NCI-H1092 treated with DMSO at 0.1 percent for 48 hours (cell line): ENCODE measurements at regions not wholly inside any gene's neighbourhood (a gene's known extent, or its start where the extent isn't known, plus 50 kb on each side); places are given as distances from the start of the nearest gene placed in this dataset.

Experiments used
- DNase-seq: peaks from one replicate; lab custom pipeline; 2025; lab: John Stamatoyannopoulos, UW

DNA sequence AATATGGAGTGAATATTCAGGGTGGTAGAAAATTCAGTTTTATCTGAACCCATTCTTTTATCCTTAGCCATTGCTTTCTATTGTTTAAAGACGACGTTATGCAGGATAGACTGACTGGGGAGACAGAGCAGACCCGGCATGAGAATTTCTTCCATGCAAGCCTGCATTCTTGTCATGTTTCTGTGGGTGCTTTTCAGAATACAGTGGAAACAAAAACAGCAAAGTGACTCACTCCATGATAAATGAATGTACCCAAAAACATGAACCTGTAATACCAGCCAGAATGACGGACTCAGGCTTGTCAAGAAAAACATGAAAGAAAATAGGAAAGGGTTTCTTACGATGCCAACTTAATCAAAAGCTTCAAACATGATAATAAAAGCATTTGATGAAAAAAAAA, 924.0 kb downstream of the EFNB2 start:
- no peak for DNase-seq

DNA sequence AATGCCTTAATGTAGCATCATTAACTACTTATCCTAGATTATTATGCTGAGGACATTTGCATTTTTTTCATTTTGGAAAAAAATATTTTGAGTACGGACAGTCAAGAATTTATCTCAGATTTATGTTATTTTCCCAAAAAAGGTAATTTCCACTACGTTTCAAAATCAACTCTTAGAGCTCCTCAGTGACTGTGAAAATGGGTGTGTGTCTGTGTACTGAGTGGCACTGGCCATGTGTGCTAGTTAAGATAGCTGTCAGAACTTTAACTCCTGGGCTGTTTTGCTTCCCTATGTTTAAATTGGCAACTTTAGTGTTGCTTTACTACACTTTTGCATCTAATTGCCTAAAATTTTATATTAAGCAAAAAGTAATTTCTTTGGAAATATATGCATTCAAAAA, 927.4 kb downstream of the EFNB2 start:
- no peak for DNase-seq

DNA sequence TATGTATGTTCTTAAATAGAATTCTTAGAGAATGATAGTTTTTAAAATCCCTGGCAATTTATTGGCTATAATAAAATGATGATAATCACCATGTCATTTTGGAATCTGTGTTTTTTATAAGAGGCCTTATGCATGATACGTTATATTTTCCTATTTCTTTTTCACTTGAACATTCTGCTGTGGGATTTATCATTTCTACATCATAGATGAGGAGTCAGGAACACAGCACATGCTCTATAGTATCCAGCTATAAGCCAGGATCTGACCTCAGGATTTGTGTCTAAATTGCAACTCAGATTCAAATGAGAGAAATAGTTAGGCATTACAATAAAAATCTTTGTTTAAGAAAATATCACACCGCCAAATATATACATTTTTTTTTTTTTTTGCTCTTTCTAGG, 928.0 kb downstream of the EFNB2 start:
- no peak for DNase-seq

DNA sequence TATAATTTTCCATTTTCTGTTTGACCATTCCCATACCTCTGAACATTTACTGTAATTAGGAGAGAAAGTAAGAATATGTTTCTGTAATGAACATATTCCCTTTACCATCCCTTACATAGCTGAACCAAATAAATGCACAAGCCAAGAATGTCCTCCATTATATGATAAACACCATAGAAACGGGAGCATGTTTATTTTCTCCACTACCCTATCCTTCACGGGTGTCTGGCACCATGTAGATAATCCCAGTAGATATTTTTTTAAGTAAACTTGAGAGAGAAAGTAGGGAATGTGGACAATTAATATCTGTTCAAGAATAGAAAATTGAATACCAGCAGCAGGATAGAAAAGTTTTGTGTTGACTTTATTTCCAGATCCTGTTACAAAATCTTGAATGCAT, 928.4 kb downstream of the EFNB2 start:
- no peak for DNase-seq

DNA sequence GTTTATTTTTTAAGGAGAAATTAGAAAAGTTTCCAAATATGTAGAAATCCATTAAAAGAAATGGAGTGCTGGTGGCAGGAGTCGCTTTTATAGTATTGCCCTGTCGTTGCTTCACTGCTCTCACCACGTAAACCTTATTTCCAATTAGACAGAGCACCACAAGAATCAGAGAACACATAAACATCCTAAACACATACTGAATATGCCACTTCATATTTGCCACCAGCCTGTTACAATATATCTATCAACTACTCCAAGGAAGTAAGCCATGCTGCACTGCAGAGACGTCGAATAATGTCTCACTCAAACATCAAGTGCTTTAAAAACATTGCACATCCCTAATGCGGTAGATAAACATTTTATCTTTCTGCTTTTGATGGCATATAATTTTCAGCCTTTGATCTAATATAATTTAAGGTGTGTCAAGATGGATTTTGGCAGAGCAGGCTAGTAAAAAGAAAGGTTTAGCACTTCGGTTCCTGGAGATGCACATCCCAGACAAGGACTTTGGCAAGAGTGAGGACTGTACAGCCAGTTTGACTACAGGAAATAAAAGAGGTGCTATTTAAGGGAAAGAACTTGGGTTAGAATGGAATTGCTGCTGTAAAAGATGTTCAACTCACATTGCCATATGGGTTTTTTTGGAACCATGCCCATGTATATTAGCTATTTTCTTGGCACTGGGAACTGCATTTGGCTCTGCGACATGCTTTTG, 932.3 kb downstream of the EFNB2 start:
- peak; percentile 22 for DNase-seq

DNA sequence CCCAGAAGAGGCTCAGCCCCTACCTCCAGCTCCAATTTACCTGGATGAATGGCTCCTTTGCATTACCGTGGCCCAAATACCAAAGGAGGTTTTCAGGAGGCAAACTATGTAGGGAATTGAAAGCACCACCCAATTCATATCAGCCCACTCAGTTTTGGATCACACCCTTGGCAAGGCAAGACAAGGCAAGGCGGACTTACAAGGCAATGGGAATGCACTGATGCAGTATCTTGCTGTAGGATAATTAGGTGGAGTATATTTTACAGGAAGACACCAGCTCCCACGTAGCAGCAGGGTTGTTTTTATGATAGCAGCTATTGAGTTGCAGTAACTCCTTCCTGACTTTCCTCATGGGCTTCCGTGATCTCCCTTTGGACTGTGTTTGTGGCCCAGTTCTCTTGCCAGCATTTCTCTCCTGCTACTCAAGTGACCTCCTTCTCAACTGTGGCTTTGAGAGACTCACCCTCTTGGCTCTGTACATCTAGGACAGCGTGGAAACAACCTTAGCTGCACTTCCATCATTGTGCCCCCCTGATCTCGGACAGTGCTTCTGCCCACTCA, 935.9 kb downstream of the EFNB2 start:
- DNase-seq: no peak

DNA sequence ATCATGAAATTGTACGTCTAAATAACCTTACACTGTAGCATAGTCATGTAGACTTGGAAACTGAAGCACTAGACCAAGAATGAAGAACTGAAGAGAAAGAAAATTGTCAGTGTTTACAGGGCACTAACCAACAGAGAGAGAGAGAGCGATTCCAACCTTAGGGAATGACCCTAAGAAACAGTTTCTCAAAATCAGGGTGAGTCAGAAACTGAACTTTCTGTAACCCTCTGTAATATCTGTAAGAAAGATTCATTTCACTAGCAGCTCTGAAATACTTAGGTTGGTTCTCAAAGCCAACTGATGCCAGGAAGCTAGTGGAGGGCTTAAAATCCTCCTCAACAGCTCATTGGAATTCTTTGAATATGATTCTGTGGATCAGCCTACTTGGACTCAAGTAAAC, 936.9 kb downstream of the EFNB2 start:
- DNase-seq: no peak

DNA sequence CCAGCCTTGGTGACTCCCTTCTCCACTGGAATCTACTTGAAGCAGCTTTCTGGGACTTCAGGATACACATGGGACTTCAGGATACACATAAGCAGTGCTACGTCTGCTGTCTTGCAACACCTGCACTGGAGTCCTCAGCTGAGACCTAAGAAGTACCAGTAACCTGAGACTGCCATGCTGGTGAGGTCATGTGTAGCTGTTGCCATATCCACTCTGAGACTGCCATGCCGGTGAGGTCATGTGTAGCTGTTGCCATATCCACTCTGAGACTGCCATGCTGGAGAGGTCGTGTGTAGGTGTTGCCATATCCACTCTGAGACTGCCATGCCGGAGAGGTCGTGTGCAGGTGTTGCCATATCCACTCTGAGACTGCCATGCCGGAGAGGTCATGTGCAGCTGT, 937.9 kb downstream of the EFNB2 start:
- DNase-seq: no peak

DNA sequence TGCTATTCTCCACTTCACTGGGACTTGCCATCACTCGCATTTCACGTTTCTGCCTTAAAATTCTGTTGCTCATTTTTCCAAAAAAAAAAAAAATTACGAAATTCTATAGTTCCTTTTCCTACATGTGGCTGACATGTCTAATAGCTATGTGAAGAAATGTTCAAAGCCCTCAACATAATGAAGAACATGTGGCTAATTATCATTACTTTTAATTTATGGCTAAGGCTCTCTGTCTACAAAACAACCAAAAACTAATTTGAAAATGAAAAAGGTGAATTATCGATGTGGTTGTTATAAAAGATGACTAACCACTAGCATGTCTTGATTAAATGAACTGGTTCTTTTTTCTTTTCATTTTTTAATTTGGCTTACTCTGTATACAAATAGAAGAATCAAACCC, 940.0 kb downstream of the EFNB2 start:
- DNase-seq: no peak

DNA sequence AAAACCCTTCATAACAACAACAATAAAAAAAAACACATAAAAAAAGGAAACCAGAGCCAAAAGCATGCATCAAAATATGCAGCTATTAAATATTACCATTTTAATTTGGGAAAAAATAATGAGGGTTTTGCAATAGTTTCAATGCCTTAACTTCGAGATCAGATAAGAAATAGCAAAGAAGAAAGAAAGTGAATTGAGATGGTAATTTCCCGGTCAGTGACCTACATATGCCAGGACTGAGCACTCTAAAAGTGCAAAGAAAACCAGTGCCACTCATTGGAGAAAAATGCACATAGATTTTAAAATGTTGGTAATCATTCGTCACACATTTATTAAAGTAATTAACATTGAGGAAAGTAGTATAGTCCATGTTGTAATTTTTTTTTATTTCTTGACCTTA, 944.2 kb downstream of the EFNB2 start:
- no peak for DNase-seq

DNA sequence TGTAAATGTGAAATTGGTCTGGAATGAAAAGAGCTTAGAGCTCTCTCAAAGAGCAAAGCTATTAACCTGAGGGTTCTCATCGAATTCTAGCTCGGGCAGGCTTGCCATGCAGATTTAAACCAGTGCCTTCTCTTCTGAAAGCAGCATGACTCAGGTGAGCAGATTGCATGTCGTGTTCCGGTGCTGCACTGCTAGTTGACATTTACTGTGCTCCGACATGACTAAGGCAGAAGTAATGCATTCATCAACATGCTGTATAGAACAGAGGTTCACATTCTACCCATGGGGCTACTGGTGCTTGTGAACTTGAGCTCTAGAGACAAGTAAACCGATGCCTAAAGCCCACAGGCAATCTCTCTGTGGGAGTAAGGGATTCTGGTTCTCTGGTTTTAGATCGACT, 947.7 kb downstream of the EFNB2 start:
- no peak for DNase-seq

DNA sequence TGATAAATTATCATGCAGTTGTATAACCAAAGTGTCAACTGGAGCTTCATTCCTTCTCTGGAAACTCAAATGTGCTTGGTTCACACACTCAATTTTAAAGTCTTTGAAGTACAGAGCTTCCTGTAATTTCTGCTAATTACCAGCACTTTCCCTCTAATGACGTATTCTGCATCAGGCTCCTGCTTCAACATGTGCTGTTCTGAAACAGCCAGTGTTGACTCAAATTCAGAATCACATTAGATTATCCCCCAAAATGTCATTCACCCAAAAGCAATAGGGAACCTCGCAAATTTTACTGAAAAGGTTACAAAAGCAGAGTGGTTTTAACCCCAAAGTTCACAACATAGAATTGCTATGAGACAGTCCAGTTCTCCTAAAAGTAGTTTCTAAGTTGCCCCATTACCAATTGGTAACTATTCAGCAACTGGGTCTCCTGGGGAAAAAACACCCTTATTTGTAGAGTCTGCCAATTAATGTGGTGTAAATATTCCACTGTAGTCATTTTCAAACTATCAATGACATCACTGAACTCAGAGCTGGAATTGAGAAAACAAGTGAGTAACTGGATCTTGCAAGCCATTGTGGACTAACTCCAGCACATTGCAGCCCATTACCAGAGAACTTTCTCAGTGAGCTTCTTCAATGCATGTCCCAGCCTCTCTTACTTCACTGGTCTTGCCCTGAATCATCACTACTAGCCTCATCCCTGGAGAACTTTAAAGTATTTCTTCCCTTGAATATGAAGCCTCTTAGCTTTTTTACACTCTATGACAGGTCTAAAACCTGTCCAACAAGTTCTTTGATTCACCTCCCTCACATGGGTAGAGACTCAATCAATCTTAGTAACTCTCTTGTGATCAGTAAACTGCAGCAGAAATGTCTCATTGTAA, 955.4 kb downstream of the EFNB2 start:
- DNase-seq: no peak

DNA sequence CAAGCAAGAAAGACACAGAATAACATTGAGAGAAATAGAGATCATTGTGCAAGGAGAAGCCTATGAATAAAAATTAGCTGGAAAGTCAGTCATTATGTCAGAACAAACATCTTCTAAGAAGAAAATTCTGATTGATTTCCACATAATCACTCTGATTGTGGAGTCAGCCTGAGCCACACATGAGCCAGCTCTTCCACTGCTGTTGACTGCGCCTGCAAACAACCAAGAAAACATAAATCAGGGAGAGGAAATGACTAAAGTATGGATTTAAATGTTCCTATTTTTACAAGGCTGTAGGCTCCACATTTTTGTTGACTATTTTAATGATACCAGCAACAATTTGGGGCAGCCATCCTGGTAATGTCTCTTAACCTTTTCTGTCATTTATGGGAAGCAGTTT, 962.3 kb downstream of the EFNB2 start:
- no peak for DNase-seq

DNA sequence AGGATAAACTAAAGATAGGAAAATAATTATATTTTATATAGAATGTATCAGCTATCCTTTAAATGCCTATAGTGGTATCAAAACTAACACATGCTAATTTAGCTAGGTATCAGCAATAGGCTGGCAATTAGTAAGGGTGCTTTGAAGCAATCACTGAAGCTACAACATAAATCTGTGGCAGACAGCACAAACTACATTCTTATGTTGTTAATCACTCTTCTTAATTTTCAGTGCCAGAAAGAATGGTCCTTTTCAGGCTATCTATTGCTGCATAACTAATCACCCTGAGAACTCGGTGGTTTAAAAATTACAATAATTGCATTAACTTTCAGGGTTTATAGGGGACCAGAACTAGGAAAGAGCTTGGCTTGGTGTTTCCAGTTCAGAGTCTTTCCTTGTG, 963.1 kb downstream of the EFNB2 start:
- DNase-seq: no peak

DNA sequence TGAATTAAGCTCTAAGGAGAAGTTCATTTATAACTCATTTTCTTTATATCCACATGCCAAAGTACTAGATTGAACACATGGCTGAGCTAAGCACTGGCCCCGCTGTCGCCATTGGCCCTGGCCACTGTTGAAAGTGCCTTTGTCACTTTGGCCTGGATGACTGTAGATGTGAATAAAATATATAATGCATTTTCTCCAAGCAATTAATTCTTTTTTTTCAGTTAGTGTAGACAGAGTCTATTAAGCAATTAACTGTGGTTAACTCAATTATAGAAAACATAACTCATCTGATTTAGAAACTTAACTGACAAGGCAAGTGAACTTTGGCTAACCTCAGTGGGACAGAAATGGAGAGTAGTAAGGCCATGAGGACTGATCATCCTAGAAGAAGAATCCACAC, 965.6 kb downstream of the EFNB2 start:
- no peak for DNase-seq

DNA sequence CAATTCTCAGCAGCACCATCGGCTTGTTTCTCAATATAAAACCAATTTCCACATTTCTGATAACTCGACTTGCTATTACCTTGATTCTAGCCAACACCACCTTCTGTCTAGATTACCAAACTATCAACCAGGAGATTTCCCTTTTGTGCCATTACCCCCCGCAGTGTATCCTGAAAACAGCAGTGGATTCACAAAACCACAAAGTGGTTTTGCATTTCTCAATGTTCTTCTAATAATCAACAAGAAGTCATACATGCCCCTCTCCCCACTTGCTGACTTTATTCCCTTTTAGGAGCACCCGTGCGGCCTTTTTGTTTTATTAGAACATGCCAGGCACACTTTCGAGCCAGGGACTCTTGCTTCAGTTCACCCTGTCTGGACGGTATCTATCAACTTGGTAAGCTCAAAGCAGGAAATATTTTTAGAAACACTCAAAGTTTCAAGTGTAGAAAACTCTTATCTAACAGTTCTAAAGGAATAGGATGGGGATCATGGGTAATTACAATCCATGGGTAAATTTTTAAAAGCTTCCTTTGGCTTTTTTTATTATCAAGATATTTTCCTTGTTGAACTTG, 967.4 kb downstream of the EFNB2 start:
- DNase-seq: no peak

DNA sequence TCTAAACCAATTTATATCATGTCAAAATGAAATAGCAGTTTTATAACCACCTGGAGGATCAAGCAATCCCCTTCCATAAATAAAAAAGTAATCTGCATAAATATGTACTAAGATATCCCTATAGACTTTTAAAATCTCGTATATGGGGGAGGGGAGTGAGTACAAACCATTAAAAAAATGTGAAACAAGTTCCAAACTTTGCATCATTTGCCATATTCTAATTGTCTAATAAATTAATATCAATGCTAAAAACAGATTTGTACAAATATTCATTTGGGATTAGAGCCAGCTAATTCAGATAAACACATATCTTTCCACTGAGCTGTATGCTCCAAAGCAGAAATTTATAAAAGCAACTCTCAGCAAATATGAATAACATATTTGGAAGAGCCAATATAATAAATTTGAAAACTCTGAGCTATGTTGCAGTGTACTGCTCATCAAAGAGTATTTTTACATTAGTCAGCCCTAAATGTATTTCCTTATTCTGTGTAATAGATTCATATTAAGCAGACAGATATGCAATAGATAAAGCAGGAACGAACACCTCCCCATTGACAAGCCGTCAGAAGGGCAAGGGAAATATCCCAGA, 970.2 kb downstream of the EFNB2 start:
- no peak for DNase-seq

DNA sequence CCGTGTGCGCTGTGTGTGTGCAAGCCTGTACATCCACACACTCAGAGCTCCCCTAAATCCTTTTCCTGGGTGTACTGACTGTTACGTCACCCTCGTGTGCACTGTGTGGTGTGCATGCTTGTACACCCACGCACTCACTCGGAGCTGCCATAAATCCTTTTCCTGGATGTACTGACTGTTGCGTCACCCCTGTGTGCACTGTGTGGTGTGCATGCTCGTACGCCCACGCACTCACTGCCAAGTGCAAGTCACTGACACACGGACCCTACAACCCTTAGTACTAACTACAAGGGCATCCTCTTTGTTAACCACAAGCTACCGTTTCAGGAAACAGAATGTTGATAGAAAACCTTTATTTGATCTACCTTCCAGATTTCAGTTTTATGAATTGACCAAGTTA, 983.4 kb downstream of the EFNB2 start:
- DNase-seq: no peak

DNA sequence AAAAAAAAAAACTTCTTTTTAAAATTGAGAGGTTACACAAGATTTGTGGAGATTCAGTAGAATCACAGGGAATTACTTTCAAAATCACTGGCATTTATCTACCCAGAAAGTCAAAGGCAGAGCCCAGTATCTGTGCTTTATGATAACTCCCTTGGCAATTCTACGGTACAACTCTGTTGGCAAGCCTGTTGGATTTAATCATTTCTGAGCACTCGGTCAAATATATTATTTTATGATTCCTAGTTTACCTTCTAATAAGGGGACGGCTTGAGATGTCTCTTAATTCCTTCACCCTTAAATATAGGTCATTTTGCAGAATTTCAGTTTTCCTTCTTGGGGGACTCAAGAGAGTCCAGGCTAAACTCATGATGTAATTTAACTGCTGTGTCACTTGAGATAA, 987.6 kb downstream of the EFNB2 start:
- no peak for DNase-seq

DNA sequence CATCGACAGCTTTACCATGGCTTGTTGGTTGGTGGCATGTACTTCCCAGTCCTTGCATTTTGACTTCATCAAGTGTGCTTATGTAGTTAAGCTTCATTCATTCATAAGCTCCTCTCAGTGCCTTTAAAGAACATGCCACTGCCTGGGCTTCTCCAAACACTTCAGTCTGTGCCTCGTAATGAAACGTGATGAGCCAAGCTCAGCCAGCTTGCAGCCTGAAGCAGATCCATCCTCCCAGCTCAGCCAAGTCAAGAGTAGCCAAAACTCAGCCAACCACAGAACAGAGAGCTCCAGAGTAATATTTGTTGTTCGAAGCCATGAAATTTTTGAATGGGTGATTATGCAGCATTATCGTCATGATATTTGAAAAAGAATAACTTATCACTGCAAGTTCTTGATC, 989.7 kb downstream of the EFNB2 start:
- no peak for DNase-seq

DNA sequence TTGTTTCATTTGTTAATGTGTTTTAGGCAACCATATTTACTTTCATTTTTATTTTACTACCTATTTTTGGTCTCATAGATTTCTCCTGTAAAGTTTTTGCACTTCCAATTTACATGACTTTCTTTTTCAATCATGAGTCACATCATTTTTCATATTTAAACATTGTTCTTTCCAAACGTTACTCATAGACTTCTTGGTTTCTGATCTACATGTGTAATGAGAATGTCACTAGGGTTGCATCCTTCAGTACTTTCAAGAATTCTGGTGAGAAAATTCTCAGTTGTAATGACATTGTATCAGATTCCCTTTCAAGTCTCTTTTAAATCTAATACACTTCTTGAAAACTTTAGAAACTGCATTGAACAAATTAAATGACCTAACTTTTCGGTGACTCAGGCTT, 991.7 kb downstream of the EFNB2 start:
- DNase-seq: no peak

DNA sequence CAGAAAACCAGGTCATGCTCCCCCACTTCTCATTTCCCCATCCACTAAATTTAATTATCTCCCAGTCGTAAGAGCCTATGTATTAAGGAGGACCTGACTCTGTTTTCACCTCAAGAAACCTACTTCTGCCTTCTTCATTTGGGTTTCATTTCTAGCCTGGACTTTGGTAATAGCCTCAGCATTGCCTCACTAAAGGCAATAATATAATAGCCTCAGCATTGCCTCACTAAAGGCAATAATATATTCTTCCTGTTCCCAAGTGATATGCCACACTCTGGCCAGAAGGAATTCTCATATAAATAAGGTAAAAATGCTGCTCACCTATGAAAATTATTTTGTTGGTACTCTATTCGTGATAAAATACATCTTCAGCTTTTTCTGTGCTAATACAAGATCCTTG, 993.9 kb downstream of the EFNB2 start:
- no peak for DNase-seq

DNA sequence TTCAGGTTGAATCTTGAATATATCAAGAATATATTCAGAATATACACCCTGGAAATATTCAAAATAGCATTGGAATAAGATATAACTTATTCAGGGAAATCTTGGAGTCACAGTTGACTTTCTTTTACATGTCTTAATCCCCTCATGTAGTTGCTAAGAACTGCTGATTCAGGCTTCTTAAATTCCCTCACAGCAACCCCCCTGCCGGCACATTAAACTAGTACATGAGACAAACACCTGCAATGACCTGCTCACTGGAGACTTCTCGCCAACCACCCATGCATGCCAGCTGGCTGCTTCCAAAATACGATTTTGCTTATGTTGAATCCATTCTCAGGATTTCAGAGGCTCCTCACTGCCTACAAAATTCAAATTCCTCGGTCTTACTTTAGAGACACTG, 997.1 kb downstream of the EFNB2 start:
- DNase-seq: no peak
